Ishikawa (cell line): ENCODE measurements at regions not wholly inside any gene's neighbourhood (a gene's known extent, or its start where the extent isn't known, plus 50 kb on each side); places are given as distances from the start of the nearest gene placed in this dataset.

Experiments used
- CEBPB ChIP-seq: IDR thresholded peaks from 2 replicates; pipeline ENCODE4 v1.6.1; 2012
- CREB1 ChIP-seq: IDR thresholded peaks from 2 replicates; pipeline ENCODE4 v1.6.1; 2012; ENCODE audit warnings: low read depth
- EGR1 ChIP-seq: IDR thresholded peaks from 2 replicates; pipeline ENCODE4 v1.6.1; 2012
- EP300 ChIP-seq: IDR thresholded peaks from 2 replicates; pipeline ENCODE4 v1.6.1; 2012; ENCODE audit warnings: borderline replicate concordance
- FOXM1 ChIP-seq: IDR thresholded peaks from 2 replicates; pipeline ENCODE4 v1.6.1; 2012; ENCODE audit warnings: low read depth, borderline replicate concordance
- MAX ChIP-seq: IDR thresholded peaks from 2 replicates; pipeline ENCODE4 v1.6.1; 2012
- NFIC ChIP-seq: IDR thresholded peaks from 2 replicates; pipeline ENCODE4 v1.6.1; 2012
- RAD21 ChIP-seq: IDR thresholded peaks from 2 replicates; pipeline ENCODE4 v1.6.1; 2012; ENCODE audit warnings: low read depth
- REST ChIP-seq: IDR thresholded peaks from 2 replicates; pipeline ENCODE4 v1.6.1; 2012; ENCODE audit warnings: low read depth, mild to moderate bottlenecking
- TAF1 ChIP-seq: IDR thresholded peaks from 2 replicates; pipeline ENCODE4 v1.6.1; 2012; ENCODE audit warnings: low read depth, mild to moderate bottlenecking
- TCF12 ChIP-seq: IDR thresholded peaks from 2 replicates; pipeline ENCODE4 v1.6.1; 2012; ENCODE audit warnings: low read depth
- TEAD4 ChIP-seq: IDR thresholded peaks from 2 replicates; pipeline ENCODE4 v1.6.1; 2012
- USF1 ChIP-seq: IDR thresholded peaks from 2 replicates; pipeline ENCODE4 v1.6.1; 2012
- YY1 ChIP-seq: IDR thresholded peaks from 2 replicates; pipeline ENCODE4 v1.6.1; 2012; ENCODE audit warnings: low read depth
- ZBTB7A ChIP-seq: IDR thresholded peaks from 2 replicates; pipeline ENCODE4 v1.6.1; 2012; ENCODE audit warnings: low read depth

GRCh38 chr6:156699935-156700334, 77.2 kb upstream of the ARID1B start:
- no peak for TF ChIP-seq TAF1
- TF ChIP-seq EGR1: no peak
- no peak for TF ChIP-seq CREB1
- TF ChIP-seq USF1: no peak
- no peak for TF ChIP-seq ZBTB7A

- TF ChIP-seq YY1: no peak
- no peak for TF ChIP-seq RAD21
- no peak for TF ChIP-seq REST
- no peak for TF ChIP-seq CEBPB
- no peak for TF ChIP-seq EGR1
- no peak for TF ChIP-seq FOXM1
- TF ChIP-seq TCF12: no peak
- TF ChIP-seq USF1: no peak
- no peak for TF ChIP-seq MAX
- no peak for TF ChIP-seq ZBTB7A
- TF ChIP-seq TAF1: no peak
- no peak for TF ChIP-seq EP300
- TF ChIP-seq CREB1: no peak
- no peak for TF ChIP-seq TEAD4
- no peak for TF ChIP-seq NFIC
Measured at GRCh38 chr6:156699017-156699421, 78.2 kb upstream of the ARID1B start.

- TF ChIP-seq RAD21: no peak
- TF ChIP-seq NFIC: no peak
- no peak for TF ChIP-seq USF1
- TF ChIP-seq YY1: no peak
- no peak for TF ChIP-seq ZBTB7A
- no peak for TF ChIP-seq TAF1
- no peak for TF ChIP-seq CEBPB
- no peak for TF ChIP-seq REST
- no peak for TF ChIP-seq TCF12
Measured at GRCh38 chr6:156698239-156699016, 78.8 kb upstream of the ARID1B start.

- no peak for TF ChIP-seq YY1
- TF ChIP-seq TEAD4: no peak
- no peak for TF ChIP-seq NFIC
- no peak for TF ChIP-seq FOXM1
Measured at GRCh38 chr6:156697225-156697830, 79.8 kb upstream of the ARID1B start.

GRCh38 chr6:156695742-156696141, 81.4 kb upstream of the ARID1B start:
- no peak for TF ChIP-seq TCF12
- TF ChIP-seq USF1: no peak
- no peak for TF ChIP-seq MAX
- TF ChIP-seq CEBPB: no peak
- TF ChIP-seq ZBTB7A: no peak
- no peak for TF ChIP-seq RAD21
- no peak for TF ChIP-seq EP300
- no peak for TF ChIP-seq CREB1
- TF ChIP-seq NFIC: no peak
- no peak for TF ChIP-seq REST
- TF ChIP-seq TEAD4: no peak
- no peak for TF ChIP-seq FOXM1
